Fibroblast of lung (primary cell): ENCODE measurements at regions not wholly inside any gene's neighbourhood (a gene's known extent, or its start where the extent isn't known, plus 50 kb on each side); places are given as distances from the start of the nearest gene placed in this dataset.

Experiments used
- CTCF ChIP-seq, 2 donors: IDR thresholded peaks in 1 of 2; conservative IDR thresholded peaks in 1 of 2; 1 replicate in 1 of 2; 2 replicates in 1 of 2; pipeline ENCODE4 v1.5.1; 2011 to 2012; ENCODE audit warnings: low read length in 2 of 2, control low read depth in 1 of 2, inconsistent platforms in 1 of 2, low read depth in 1 of 2, mild to moderate bottlenecking in 1 of 2
- EZH2 ChIP-seq: IDR thresholded peaks from 2 replicates; pipeline ENCODE4 v1.5.1; 2012; ENCODE audit warnings: low read length, control low read depth, mild to moderate bottlenecking; ENCODE audit errors: missing control alignments

- TF ChIP-seq CTCF (conservative IDR thresholded peaks at IDR 0.05 in 1 of 2, IDR thresholded peaks at IDR 0.05 in 1 of 2; ENCODE audit: low read depth in 1 of 2, low read length in 2 of 2) (no peak), EZH2 (no peak)
Observed at GRCh38 chr7:12851142-12851541, 163.7 kb downstream of the ARL4A start.
